SK-N-SH treated with all-trans-retinoic acid at 6 μM for 48 hours (cell line): ENCODE measurements at regions not wholly inside any gene's neighbourhood (a gene's known extent, or its start where the extent isn't known, plus 50 kb on each side); places are given as distances from the start of the nearest gene placed in this dataset.

Source experiments
- CSDC2 ChIP-seq: fragments of 250-450 bp; sonication (Bioruptor Pico); IDR thresholded peaks from 2 replicates; pipeline ENCODE4 v1.5.0; 2020; ENCODE audit warnings: mild to moderate bottlenecking, moderate library complexity
- ESRRG ChIP-seq: fragments of 250-450 bp; sonication (Bioruptor Pico); IDR thresholded peaks from 2 replicates; pipeline ENCODE4 v1.6.1; 2021; ENCODE audit warnings: mild to moderate bottlenecking
- ISL1 ChIP-seq: fragments of 250-450 bp; sonication (Bioruptor Pico); IDR thresholded peaks from 2 replicates; pipeline ENCODE4 v2.1.2; 2022; ENCODE audit warnings: mild to moderate bottlenecking, moderate library complexity
- PPARA ChIP-seq: fragments of 250-450 bp; sonication (Bioruptor Pico); IDR thresholded peaks from 2 replicates; pipeline ENCODE4 v1.5.0; 2020; ENCODE audit warnings: mild to moderate bottlenecking, borderline replicate concordance
- RARB ChIP-seq: fragments of 250-450 bp; sonication (Bioruptor Pico); IDR thresholded peaks from 2 replicates; pipeline ENCODE4 v1.8.0; 2021; ENCODE audit warnings: mild to moderate bottlenecking, moderate library complexity
- SNAI2 ChIP-seq: fragments of 250-450 bp; sonication (Bioruptor Pico); IDR thresholded peaks from 2 replicates; pipeline ENCODE4 v1.5.0; 2020; ENCODE audit warnings: mild to moderate bottlenecking, moderate library complexity
- ZFP30 ChIP-seq: fragments of 450-650 bp; formaldehyde crosslinking; IDR thresholded peaks from 2 replicates; pipeline ENCODE4 v1.5.0; 2022; ENCODE audit warnings: mild to moderate bottlenecking, moderate library complexity
- ZNF70 ChIP-seq: fragments of 450-650 bp; formaldehyde crosslinking; IDR thresholded peaks from 2 replicates; pipeline ENCODE4 v1.5.0; 2020; ENCODE audit warnings: mild to moderate bottlenecking, moderate library complexity
- TF ChIP-seq, protein P1 (sequence below): fragments of 250-450 bp; sonication (Bioruptor Pico); IDR thresholded peaks from 2 replicates; pipeline ENCODE4 v1.8.0; 2020; ENCODE audit warnings: mild to moderate bottlenecking, moderate library complexity, borderline replicate concordance
- TF ChIP-seq, protein P2 (sequence below): fragments of 250-450 bp; sonication (Bioruptor Pico); IDR thresholded peaks from 2 replicates; pipeline ENCODE4 v1.5.0; 2020; ENCODE audit warnings: mild to moderate bottlenecking, moderate library complexity

DNA sequence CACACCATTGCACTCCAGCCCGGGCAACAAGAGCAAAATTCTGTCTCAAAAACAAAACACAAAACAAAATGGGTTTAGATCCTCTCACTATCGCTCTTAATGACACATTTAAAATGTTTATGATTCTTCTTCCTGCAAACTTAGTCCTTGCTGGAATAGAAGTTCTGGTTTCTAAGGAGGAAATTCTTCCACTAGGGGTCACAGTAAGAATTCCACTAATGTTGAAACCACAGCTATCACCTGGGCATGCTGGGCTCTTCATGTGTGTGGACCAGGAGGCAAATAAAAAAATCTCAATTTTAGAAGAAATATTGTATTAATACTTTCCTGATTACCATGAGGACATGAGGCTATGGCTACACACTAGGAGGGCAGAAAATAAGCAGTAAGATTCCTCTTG, 915.8 kb downstream of the TYW1 start:
- TF ChIP-seq, protein P1, sequence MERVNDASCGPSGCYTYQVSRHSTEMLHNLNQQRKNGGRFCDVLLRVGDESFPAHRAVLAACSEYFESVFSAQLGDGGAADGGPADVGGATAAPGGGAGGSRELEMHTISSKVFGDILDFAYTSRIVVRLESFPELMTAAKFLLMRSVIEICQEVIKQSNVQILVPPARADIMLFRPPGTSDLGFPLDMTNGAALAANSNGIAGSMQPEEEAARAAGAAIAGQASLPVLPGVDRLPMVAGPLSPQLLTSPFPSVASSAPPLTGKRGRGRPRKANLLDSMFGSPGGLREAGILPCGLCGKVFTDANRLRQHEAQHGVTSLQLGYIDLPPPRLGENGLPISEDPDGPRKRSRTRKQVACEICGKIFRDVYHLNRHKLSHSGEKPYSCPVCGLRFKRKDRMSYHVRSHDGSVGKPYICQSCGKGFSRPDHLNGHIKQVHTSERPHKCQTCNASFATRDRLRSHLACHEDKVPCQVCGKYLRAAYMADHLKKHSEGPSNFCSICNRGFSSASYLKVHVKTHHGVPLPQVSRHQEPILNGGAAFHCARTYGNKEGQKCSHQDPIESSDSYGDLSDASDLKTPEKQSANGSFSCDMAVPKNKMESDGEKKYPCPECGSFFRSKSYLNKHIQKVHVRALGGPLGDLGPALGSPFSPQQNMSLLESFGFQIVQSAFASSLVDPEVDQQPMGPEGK: no peak
- TF ChIP-seq RARB: no peak
- no peak for TF ChIP-seq PPARA (CRISPR knock-in tag)
- no peak for TF ChIP-seq ZFP30 (CRISPR knock-in tag)
- no peak for TF ChIP-seq ESRRG (CRISPR knock-in tag)
- no peak for TF ChIP-seq SNAI2 (CRISPR knock-in tag)
- no peak for TF ChIP-seq ISL1 (CRISPR knock-in tag)
- no peak for TF ChIP-seq ZNF70 (CRISPR knock-in tag)
- TF ChIP-seq, protein P2, sequence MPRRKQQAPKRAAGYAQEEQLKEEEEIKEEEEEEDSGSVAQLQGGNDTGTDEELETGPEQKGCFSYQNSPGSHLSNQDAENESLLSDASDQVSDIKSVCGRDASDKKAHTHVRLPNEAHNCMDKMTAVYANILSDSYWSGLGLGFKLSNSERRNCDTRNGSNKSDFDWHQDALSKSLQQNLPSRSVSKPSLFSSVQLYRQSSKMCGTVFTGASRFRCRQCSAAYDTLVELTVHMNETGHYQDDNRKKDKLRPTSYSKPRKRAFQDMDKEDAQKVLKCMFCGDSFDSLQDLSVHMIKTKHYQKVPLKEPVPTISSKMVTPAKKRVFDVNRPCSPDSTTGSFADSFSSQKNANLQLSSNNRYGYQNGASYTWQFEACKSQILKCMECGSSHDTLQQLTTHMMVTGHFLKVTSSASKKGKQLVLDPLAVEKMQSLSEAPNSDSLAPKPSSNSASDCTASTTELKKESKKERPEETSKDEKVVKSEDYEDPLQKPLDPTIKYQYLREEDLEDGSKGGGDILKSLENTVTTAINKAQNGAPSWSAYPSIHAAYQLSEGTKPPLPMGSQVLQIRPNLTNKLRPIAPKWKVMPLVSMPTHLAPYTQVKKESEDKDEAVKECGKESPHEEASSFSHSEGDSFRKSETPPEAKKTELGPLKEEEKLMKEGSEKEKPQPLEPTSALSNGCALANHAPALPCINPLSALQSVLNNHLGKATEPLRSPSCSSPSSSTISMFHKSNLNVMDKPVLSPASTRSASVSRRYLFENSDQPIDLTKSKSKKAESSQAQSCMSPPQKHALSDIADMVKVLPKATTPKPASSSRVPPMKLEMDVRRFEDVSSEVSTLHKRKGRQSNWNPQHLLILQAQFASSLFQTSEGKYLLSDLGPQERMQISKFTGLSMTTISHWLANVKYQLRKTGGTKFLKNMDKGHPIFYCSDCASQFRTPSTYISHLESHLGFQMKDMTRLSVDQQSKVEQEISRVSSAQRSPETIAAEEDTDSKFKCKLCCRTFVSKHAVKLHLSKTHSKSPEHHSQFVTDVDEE: no peak
- TF ChIP-seq CSDC2 (CRISPR knock-in tag): no peak
